ENCODE measurements at regions not wholly inside any gene's neighbourhood (a gene's known extent, or its start where the extent isn't known, plus 50 kb on each side); places are given as distances from the start of the nearest gene placed in this dataset.
A peak's percentile ranks its signal among the peaks of the same experiment; 100 is the strongest.

DNA sequence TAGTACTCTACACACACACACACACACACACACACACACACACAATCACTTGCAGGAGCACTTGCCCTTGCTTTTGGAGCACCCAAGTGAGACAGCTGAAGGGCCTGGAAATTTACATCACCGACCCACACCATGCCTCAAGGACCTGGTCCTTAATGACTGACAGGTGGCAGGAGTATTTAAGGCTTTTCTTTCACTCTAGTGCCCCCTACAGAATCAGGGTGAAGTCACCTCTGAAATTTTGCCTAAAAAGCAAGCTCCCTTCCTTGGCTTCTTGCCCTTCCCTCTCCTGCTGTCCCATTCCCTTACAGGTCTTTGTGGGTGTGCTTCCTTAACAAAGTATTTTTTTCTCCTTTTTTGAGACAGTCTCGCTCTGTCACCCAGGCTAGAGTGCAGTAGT lies 353.5 kb upstream of the IRAK1BP1 start:
- peak in 1 of 2 donors; percentile 42 for TF ChIP-seq RAD21 (IDR thresholded peaks at IDR 0.05)
- TF ChIP-seq, protein P1, sequence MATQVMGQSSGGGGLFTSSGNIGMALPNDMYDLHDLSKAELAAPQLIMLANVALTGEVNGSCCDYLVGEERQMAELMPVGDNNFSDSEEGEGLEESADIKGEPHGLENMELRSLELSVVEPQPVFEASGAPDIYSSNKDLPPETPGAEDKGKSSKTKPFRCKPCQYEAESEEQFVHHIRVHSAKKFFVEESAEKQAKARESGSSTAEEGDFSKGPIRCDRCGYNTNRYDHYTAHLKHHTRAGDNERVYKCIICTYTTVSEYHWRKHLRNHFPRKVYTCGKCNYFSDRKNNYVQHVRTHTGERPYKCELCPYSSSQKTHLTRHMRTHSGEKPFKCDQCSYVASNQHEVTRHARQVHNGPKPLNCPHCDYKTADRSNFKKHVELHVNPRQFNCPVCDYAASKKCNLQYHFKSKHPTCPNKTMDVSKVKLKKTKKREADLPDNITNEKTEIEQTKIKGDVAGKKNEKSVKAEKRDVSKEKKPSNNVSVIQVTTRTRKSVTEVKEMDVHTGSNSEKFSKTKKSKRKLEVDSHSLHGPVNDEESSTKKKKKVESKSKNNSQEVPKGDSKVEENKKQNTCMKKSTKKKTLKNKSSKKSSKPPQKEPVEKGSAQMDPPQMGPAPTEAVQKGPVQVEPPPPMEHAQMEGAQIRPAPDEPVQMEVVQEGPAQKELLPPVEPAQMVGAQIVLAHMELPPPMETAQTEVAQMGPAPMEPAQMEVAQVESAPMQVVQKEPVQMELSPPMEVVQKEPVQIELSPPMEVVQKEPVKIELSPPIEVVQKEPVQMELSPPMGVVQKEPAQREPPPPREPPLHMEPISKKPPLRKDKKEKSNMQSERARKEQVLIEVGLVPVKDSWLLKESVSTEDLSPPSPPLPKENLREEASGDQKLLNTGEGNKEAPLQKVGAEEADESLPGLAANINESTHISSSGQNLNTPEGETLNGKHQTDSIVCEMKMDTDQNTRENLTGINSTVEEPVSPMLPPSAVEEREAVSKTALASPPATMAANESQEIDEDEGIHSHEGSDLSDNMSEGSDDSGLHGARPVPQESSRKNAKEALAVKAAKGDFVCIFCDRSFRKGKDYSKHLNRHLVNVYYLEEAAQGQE (IDR thresholded peaks at IDR 0.05) = no peak
- TF ChIP-seq, protein P2, sequence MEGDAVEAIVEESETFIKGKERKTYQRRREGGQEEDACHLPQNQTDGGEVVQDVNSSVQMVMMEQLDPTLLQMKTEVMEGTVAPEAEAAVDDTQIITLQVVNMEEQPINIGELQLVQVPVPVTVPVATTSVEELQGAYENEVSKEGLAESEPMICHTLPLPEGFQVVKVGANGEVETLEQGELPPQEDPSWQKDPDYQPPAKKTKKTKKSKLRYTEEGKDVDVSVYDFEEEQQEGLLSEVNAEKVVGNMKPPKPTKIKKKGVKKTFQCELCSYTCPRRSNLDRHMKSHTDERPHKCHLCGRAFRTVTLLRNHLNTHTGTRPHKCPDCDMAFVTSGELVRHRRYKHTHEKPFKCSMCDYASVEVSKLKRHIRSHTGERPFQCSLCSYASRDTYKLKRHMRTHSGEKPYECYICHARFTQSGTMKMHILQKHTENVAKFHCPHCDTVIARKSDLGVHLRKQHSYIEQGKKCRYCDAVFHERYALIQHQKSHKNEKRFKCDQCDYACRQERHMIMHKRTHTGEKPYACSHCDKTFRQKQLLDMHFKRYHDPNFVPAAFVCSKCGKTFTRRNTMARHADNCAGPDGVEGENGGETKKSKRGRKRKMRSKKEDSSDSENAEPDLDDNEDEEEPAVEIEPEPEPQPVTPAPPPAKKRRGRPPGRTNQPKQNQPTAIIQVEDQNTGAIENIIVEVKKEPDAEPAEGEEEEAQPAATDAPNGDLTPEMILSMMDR (IDR thresholded peaks at IDR 0.05; ENCODE audit: low read depth, low read length, missing input control) = no peak
- TF ChIP-seq, protein P3, sequence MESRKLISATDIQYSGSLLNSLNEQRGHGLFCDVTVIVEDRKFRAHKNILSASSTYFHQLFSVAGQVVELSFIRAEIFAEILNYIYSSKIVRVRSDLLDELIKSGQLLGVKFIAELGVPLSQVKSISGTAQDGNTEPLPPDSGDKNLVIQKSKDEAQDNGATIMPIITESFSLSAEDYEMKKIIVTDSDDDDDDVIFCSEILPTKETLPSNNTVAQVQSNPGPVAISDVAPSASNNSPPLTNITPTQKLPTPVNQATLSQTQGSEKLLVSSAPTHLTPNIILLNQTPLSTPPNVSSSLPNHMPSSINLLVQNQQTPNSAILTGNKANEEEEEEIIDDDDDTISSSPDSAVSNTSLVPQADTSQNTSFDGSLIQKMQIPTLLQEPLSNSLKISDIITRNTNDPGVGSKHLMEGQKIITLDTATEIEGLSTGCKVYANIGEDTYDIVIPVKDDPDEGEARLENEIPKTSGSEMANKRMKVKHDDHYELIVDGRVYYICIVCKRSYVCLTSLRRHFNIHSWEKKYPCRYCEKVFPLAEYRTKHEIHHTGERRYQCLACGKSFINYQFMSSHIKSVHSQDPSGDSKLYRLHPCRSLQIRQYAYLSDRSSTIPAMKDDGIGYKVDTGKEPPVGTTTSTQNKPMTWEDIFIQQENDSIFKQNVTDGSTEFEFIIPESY (IDR thresholded peaks at IDR 0.05) = no peak
- no peaks in the 10 kb centered on the region for H3K4me1 ChIP-seq (ENCODE audit: control insufficient read depth in 4 of 4, insufficient read depth in 4 of 4, low read length in 3 of 4)
- no peak for DNase-seq (ENCODE audit: low spot score)
- H3K27ac ChIP-seq (ENCODE audit: low read depth in 1 of 2, low read length in 2 of 2) = no peak overlapping the region
- peaks cover 0 to 5% (median 0%) of the 10 kb centered on the region in 4 donors for H3K27me3 ChIP-seq (ENCODE audit: control insufficient read depth in 4 of 4, insufficient read depth in 4 of 4, low read length in 3 of 4)
- H3K36me3 ChIP-seq (ENCODE audit: control insufficient read depth in 4 of 4, insufficient read depth in 3 of 4, low read depth in 1 of 4, low read length in 3 of 4) = no peaks in the 10 kb centered on the region
- WGBS = 72% methylated on average over 2 of the region's 2 CpGs
- H3K4me3 ChIP-seq (ENCODE audit: low read depth in 1 of 3, low read length in 3 of 3) = no peak overlapping the region
- H3K9ac ChIP-seq (ENCODE audit: low read depth in 1 of 2, low read length in 2 of 2) = no peak overlapping the region
- H3K9me3 ChIP-seq (ENCODE audit: control insufficient read depth in 4 of 4, low read length in 3 of 4) = no peaks in the 10 kb centered on the region

DNA sequence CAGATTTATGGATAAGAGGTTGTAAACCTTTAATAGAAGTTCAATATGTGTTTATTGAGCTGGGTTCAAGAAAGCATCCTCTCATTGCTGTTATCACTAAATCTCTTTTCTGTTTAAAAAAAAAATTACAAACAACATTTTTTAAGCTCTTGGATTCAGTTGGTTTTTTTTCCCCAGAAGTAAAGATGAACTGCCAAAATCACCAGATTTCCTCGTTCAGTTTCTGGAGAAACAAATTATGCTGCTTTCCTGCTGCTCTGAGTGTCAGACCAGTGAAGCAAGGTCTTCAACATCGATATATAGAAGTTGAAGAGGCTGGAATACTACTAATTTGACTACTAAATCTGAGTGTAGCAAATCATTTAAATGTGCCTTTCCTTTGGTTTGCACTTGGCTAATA lies 352.1 kb upstream of the IRAK1BP1 start:
- DNase-seq (ENCODE audit: low spot score) = no peak

More for the DNA sequence above, 352.1 kb upstream of the IRAK1BP1 start:
- H3K27me3 ChIP-seq (ENCODE audit: control insufficient read depth in 4 of 4, insufficient read depth in 4 of 4, low read length in 3 of 4) = peaks cover 0 to 5% (median 0%) of the 10 kb centered on the region in 4 donors
- WGBS = 59% methylated on average over 2 of the region's 2 CpGs
- TF ChIP-seq EGR1 (IDR thresholded peaks at IDR 0.05; ENCODE audit: low read depth in 2 of 2) (no peak), FOXA2 (IDR thresholded peaks at IDR 0.05) (no peak), RAD21 (IDR thresholded peaks at IDR 0.05) (no peak), RXRA (IDR thresholded peaks at IDR 0.05) (no peak), GABPA (IDR thresholded peaks at IDR 0.05 in 1 of 2, conservative IDR thresholded peaks at IDR 0.05 in 1 of 2) (no peak), HNF4G (IDR thresholded peaks at IDR 0.05) (no peak), FOXA1 (IDR thresholded peaks at IDR 0.05) (no peak)
- TF ChIP-seq, protein P2 (IDR thresholded peaks at IDR 0.05; ENCODE audit: low read depth, low read length, missing input control) = no peak
- TF ChIP-seq, protein P1 (IDR thresholded peaks at IDR 0.05) = no peak
- H3K9me3 ChIP-seq (ENCODE audit: control insufficient read depth in 4 of 4, low read length in 3 of 4) = no peaks in the 10 kb centered on the region
- no peak overlapping the region for H3K9ac ChIP-seq (ENCODE audit: low read depth in 1 of 2, low read length in 2 of 2)
- no peaks in the 10 kb centered on the region for H3K36me3 ChIP-seq (ENCODE audit: control insufficient read depth in 4 of 4, insufficient read depth in 3 of 4, low read depth in 1 of 4, low read length in 3 of 4)
- H3K4me1 ChIP-seq (ENCODE audit: control insufficient read depth in 4 of 4, insufficient read depth in 4 of 4, low read length in 3 of 4) = no peaks in the 10 kb centered on the region
- no peak overlapping the region for H3K4me3 ChIP-seq (ENCODE audit: low read depth in 1 of 3, low read length in 3 of 3)
- H3K27ac ChIP-seq (ENCODE audit: low read depth in 1 of 2, low read length in 2 of 2) = no peak overlapping the region
